G401.6 (cell line): ENCODE measurements at regions not wholly inside any gene's neighbourhood (a gene's known extent, or its start where the extent isn't known, plus 50 kb on each side); places are given as distances from the start of the nearest gene placed in this dataset.
"Not testable (repeated sequence)": the region's sequence is repeated elsewhere in the genome, so short reads cannot be mapped to it uniquely, and the experiment has no call there.

Experiments used
- FAIRE-seq: peaks from 2 replicates; lab custom pipeline; 2012; peaks lifted over from hg19 to GRCh38; lab: Jason Lieb, UNC

DNA sequence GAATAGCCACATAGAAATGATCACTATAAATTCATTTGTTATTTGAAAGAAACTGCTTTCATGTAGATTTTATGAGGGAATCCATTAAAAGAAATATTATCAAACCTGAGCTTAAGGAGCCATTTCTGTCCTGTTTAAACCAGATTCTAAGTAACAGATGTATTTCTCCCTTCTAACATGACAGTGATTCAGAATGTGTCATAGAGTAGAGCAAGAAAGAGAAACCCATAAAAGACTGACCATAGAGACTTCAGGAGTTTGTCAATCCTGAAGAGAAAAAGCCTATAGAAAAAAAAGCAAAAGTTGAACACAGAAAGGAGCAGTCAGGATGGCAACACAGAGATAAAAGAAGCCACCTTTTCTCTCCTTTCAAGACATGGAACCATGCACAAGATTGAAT, 390.6 kb downstream of the PRIM2 start:
- FAIRE-seq, result not testable (repeated sequence)

DNA sequence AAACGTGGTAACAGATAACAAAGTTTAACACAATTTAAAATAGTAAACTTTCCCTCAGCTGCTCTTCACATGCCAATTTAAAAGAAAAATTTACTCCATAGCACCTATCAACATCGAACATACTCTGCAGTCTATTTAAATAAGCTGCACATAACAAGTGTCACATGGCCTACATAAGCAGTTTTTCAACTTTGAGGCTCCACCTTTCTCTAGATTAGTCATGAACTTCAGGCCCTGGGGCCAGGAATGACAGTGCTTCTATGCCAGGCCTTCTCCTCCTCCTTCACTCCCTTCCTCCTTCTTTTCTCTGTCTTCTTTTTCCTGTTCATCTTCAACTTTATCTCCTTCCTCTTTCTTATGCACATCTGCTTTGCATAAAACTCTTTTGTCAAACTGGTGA, 405.1 kb downstream of the PRIM2 start:
- not testable (repeated sequence) for FAIRE-seq

DNA sequence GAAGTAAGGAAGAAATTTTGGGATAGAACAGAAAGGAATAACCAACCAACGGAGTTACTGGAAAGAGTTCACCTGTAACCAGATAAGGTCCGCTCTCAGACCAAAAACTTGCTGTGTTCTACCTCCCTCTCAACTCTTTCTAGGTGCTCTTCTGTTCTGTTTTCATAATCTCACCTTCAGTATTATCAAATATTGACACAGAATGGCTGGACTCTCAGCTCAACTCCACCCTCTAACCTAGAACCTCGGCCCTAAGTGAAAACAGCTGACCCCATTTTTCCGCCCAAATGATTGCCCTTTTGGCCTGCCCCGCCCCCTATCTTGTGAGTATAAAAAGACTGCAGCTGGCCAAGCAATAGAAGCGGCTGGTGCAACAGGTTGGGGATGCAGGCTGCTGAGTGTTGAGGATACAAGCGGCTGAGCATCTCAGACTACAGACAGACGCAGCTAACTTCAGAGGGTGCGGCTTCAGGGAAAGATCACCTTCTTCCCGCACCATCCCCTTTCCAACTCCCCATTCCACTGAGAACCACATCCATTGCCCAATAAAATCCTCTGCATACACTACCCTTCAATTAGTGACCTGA, 406.5 kb downstream of the PRIM2 start:
- not testable (repeated sequence) for FAIRE-seq

DNA sequence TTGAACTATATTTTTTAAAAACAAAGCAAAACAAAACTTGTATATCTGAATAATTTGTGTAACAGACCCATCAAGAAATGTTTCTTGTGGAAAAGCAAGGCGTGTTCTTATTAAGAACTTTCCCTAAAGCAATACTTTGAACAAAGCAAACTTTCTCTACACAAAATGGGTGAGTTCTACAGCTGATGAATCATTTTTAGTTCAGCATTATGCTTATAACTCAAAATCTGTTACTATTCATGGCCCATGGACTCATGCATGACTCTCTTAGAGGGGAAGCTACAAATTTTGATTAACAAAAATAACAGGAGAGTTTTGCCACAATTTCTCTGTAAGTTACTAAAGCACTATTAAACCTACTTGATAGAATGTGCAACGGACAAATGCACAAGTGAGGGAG, 412.0 kb downstream of the PRIM2 start:
- not testable (repeated sequence) for FAIRE-seq

DNA sequence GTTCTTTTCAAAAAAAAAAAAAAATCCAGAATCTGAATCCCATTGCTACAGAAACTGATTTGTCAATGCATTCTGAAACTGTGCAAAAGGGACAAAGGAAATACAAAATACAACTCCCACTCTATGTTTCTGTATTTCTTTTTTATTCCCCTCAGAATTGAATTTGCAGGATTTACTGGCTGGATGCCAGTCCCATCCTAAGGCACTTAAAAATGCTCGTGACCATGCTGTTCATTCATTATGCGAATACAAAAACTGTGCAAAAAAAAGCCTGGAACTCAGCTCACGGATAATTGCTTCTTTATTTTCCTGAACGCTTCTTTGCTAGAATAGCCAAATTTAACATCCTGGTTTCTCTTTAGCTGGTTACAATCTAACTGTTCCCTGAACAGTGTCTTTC, 413.3 kb downstream of the PRIM2 start:
- not testable (repeated sequence) for FAIRE-seq

DNA sequence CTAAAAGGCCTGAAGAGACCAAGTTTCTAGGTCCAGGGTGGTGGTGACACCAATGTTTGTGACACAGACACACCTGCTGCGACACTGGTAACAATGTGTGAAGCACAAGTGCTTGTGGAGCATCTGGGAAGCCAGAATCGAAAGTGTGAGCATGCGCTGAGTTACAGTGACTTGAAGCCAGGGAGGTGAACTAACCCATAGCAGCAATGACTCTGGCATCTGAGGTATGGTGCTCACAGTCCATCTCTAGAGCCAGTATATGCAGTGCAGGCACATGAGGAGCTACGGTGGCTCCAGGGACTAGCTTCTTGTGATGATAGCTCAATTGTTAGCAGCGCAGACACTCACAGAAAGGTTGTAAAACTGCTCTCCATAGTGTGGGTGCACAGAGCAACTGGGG, 430.3 kb downstream of the PRIM2 start:
- FAIRE-seq, result not testable (repeated sequence)

DNA sequence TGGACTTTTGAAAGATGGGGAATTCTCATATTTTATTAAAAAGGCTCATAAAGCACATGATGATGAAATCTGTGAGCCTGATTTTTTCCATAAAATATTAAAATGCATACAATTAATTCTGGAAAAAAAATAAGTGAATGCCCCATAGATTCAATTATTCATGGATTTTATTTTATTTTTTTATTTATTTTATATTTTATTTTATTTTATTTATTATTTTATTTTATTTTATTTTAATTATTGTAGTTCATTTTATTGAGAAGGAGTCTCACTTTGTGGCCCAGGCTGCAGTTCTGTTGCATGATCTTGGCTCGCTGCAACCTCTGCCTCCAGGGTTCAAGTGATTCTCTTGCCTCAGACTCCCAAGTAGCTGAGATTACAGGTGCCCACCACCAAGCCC, 442.4 kb downstream of the PRIM2 start:
- FAIRE-seq, result not testable (repeated sequence)

DNA sequence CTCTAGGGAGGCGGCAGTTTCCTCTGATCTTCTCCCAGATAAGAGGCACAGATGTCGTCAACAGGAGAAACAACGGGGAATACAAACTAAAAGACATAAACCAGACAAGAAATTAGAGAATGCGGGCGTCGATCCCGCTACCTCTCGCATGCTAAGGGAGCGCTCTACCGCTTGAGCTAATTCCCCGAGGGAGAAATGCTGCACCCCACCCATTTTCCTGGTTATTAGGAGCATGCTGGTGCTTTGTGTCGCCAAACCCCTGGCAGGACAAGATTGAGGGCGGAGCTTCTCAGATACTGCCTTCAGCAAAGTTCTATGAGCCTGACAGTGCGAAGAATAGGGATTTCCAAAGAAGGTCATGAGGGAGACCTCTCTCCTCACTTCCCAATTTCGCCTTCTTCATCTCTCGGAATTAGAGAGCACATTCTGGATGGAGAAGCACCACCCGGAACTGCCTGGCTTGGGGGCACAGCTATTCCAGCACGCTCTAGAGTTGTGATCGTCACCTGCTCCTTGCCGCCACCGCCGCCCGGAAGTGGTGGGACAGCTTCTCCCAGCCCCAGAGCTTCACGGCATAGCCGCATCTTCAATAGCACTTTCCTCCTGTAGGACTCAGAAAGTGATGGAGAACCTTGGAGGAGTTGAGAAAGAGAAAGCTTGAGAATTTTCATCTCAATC, 475.4 kb downstream of the PRIM2 start:
- FAIRE-seq, result not testable (repeated sequence)

DNA sequence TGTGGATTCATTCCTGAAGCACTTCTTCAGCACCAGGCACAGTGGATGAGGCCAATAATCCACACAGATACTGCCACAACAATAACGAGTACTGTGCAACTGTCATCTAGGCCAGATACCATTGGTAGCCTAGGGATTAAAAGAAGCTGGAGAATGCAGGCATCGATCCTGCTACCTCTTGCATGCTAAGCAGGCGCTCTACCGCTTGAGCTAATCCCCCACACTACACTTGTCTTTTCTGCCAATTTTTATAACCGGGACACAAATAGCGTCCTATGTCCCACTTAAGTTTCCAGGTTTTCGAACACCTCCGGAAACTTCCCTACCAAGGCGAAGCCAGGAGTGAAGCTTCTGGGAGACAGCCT, 475.9 kb downstream of the PRIM2 start:
- FAIRE-seq, result peak; percentile 15

DNA sequence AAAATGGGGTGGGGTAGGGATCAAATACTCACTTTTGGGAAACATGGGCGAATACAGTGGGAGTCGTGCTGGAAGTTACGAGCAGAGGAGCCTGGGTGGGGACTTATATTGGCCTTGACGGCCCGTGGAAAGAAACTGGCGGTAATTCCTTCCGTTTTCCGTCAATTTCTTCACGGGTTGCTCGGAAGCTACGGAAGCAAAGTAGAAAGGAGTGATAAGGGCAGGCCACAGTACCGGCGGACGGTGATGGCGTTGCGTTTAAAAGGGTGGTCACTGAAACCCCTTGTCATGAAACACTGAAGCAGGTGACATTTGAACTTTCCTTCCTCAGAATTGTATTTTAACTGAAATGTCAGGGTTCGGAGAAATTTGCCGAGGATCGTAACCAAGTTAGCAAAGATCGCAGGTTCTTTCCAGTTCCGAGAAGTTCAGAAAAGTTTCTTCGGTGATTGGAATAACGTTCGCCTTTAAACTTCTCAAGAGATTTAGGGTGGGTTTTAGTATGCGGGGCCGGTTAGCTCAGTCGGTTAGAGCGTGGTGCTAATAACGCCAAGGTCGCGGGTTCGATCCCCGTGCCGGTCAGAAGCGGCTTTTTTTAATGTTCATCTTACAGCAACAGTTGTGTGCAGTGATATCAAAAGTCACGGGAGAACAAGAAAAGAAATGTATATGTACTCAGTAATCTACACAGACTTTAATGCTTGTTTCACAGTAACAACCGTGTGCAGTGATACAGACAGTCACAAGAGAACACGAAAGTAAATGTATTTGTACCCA, 482.5 kb downstream of the PRIM2 start:
- not testable (repeated sequence) for FAIRE-seq

DNA sequence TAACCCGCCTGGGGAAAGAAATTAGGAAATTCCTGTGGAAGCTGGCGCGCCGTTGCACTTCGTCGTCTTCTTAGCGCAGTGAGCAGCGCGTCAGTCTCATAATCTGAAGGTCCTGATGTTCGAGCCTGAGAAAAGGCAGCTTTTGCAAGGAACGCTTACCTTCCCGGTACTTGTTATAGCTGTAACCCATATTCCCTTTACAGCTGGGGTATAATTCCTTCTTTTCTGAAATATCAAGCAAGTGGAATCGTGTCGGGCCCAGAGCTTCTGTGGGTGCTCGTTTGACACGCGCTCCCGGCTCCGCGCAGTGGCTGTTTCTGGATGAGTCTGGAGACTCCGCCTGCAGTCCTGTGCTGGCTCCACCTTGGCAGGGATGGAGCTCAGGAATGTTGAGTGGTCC, 491.2 kb downstream of the PRIM2 start:
- not testable (repeated sequence) for FAIRE-seq

DNA sequence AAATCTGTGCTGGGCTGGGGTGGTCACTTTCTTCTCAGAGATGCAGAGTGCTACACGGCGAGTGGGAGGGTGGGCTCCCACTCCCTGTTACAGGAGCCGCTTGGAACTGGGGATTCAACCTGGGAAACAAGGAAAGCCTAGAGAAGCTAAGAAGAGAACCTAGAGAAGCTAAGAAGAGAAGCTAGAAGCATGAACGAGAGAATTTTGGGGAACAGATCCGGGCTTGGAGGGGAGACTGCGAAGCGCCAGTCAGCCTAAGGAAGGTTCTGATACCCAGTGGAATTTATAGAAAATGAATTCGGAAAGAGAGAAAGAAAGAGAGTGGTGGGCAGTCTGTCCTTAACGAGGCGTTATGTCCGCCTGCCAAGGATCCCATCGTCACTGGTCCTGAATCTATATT, 492.0 kb downstream of the PRIM2 start:
- FAIRE-seq, result not testable (repeated sequence)

DNA sequence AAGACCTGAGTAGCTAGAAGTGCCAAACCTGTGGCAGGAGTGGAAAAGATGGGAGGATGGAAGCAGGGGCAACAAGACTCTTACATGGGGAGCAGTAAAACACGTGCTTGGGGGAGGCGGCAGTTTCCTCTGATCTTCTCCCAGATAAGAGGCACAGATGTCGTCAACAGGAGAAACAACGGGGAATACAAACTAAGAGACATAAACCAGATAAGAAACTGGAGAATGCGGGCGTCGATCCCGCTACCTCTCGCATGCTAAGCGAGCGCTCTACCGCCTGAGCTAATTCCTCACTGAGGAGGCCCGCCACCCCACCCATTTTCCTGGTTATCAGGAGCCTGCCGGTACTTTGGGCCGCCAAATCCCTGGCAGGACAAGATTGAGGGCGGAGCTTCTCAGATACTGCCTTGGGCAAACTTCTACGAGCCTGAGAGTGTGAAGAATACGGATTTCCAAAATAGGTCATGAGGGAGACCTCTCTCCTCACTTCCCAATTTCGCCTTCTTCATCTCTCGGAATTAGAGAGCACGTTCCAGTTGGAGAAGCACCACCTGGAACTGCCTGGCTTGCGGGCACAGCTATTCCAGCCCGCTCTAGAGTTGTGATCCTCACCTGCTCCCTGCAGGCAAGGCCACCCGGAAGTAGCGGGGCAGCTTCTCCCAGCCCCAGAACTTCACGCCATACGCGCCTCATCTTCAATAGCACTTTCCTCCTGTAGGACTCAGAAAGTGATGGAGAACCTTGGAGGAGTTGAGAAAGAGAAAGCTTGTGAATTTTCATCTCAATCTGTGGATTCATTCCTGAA, 496.0 kb downstream of the PRIM2 start:
- FAIRE-seq, result not testable (repeated sequence)

DNA sequence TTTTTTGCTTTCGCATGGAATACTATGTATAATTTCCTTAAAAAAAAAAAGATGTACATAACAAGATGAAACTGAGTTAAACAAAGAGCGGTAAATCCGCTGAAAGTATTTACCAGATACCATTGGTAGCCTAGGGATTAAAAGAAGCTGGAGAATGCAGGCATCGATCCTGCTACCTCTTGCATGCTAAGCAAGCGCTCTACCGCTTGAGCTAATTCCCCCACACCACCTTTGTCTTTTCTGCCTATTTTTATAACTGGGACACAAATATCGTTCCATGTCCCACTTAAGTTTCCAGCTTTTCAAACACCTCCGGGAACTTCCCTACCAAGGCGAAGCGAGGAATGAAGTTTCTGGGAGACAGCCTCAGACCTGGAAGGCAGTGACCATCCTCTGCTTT, 498.4 kb downstream of the PRIM2 start:
- FAIRE-seq, result not testable (repeated sequence)

DNA sequence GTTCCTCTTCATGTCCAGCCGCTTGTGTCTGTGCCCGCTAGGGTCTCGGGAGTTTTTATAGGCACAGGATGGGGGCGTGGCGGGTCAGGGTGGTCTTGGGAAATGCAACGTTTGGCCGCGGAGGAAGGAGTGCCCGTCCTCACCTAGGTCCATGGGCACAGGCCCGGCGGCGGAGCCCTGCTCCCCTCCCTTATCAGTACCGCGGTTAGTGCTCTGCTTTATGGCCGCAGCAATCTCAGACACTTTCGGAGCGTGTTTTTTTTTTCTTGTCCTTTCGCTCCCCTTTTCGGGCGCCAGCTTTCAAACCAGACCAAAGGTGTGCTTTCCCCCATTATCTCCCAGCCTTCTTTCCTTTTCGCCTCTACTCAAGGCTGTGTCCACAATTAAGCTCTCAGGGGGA, 503.9 kb downstream of the PRIM2 start:
- FAIRE-seq, result not testable (repeated sequence)

DNA sequence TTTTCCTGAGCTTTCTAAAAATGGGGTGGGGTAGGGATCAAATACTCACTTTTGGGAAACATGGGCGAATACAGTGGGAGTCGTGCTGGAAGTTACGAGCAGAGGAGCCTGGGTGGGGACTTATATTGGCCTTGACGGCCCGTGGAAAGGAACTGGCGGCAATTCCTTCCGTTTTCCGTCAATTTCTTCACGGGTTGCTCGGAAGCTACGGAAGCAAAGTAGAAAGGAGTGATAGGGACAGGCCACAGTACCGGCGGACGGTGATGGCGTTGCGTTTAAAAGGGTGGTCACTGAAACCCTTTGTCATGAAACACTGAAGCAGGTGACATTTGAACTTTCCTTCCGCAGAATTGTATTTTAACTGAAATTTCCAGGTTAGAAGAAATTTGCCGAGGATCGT, 505.0 kb downstream of the PRIM2 start:
- not testable (repeated sequence) for FAIRE-seq

DNA sequence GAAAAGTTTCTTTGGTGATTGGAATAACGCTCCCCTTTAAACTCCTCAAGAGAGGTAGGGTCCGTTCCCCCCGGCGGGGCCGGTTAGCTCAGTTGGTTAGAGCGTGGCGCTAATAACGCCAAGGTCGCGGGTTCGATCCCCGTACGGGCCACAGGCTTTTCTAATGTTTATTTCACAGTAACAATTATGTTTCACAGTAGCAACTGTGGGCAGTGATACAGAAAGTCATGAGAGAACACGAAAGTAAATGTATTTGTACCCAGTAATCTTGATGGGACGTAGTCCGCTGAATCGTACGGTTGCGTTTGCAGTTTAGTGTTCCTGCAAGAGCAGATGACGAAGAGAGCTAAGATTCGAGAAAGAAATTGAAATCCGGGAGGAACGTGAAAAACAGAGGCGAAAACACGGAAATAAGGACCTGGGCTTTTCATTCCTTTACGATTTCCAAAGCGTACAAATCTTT, 505.5 kb downstream of the PRIM2 start:
- no peak for FAIRE-seq

DNA sequence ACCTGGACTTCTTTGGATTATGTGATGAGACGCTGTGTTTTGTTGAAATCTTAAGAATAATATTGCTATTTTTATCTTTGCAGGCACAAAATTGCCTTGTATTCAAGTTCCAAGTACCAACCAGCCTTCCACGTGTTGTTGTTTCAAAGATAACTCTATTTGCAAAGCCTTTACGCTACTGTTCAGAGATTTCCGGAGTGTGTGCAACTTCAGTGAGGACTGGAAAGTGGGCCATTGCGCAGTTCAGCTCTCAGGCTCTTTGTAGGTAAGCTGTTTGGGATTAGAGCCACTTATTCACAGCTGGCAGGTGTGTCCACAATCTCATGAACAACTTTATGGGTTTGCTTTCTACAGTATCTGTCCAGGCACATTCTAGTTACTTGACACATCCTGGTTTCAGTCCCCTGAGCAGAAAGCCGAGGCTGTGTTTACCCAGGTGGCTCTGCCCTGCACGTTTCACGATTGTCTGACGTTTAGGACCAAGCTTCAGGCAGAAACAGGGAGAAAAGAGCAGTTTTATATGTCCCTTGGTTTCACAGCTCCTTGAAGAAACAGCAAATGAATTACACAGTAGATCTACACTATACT, 520.3 kb downstream of the PRIM2 start:
- FAIRE-seq, result not testable (repeated sequence)

DNA sequence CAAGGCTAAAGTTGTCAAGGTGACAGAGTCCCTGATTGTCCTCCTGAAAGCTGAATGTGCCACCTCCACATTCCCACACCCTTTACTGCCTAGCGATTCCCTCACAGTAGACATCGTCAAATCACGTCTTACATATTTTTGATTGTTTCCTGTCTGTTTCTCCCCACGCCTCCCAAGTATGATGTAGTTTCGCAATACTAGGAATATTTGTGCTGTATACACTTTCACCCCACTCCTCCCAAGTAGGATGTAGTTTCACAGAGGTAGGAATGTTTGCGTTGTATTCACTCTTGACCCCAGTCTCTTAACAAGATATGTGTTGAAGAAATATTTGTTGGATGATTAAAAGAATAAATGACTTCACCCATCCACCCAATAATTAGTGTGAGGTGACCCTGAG, 524.1 kb downstream of the PRIM2 start:
- FAIRE-seq, result not testable (repeated sequence)

DNA sequence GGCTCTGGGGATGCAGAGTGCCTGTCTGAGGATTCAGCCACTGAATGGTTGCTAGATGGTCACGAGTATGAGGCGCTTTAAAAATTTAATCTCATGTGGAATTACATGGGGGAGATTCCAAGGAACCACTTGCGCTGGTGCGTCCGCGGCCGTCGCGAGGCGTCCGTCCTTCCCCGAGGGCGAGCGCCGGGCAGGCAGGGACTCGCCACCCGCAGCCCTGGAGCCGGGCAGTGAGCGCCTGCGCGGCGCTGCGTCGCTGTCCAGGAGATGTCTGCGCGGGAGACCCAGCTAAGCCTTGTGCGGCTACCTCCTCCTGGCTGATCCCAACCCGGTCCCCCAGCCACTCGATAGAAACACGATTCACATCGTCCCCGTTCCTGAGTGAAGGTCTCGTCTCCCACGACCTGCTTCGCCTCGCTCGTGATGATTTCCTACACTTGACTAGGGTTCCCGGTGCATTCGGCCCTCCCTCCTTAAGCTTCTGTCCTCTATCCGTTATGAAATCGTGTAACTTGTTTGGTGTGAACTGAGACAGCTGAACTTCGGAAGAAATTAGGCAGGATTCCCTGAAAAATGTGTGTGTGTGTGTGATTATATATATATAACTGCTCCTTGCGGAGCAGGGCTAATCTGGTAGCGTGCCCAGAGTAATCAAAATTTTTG, 536.4 kb downstream of the PRIM2 start:
- not testable (repeated sequence) for FAIRE-seq
